ENCODE measurements at regions not wholly inside any gene's neighbourhood (a gene's known extent, or its start where the extent isn't known, plus 50 kb on each side); places are given as distances from the start of the nearest gene placed in this dataset.

- TF ChIP-seq SP1 (IDR thresholded peaks at IDR 0.05; ENCODE audit: low read depth) = no peak
- no peak for TF ChIP-seq CTCF (IDR thresholded peaks at IDR 0.05 in 2 of 3, conservative IDR thresholded peaks at IDR 0.05 in 1 of 3; ENCODE audit: borderline replicate concordance in 1 of 3, insufficient read depth in 1 of 3, low read depth in 2 of 3, low read length in 2 of 3)
- TF ChIP-seq POLR2A (IDR thresholded peaks at IDR 0.05; ENCODE audit: borderline replicate concordance, extremely low read depth, insufficient read depth, insufficient read length) = no peak
- no peak for TF ChIP-seq EZH2phosphoT487 (IDR thresholded peaks at IDR 0.05; ENCODE audit: borderline replicate concordance)
- TF ChIP-seq POLR2AphosphoS5 (IDR thresholded peaks at IDR 0.05; ENCODE audit: low read depth, low read length) = no peak
Measured at GRCh38 chr7:85535974-85536729, 349.3 kb upstream of the SEMA3D start.
